PC-9 (cell line): ENCODE measurements at regions not wholly inside any gene's neighbourhood (a gene's known extent, or its start where the extent isn't known, plus 50 kb on each side); places are given as distances from the start of the nearest gene placed in this dataset.

Source experiments
- EZH2 ChIP-seq: fragments of 200-600 bp; sonication (generic); IDR thresholded peaks from 2 replicates; pipeline ENCODE4 v1.8.0; 2017; ENCODE audit warnings: antibody characterized with exemption, low read depth
- TF ChIP-seq, protein P1 (sequence below): fragments of 200-600 bp; sonication (generic); conservative IDR thresholded peaks from 2 replicates; pipeline ENCODE4 v1.6.1; 2017; ENCODE audit warnings: mixed run types, antibody characterized with exemption, mild to moderate bottlenecking, moderate library complexity

DNA sequence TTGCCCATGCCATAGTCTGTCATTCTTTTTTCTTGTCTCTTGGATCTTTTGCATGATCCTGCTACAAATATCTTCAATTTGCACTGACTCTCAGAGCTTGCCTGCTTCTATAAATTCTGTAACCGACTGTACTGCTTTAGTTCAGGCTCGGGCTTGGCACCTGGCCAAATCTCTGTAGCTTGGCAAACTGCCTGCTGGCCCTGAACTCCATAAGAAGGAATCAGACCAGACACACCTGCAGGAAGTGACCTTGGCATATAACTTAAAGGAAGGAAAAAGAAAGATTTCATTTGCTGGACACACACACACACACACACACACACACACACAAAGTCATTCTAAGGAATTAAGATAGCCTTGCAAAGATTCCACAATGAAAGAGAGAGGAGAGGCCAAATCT is 291.2 kb upstream of the DDX18 start:
- TF ChIP-seq, protein P1, sequence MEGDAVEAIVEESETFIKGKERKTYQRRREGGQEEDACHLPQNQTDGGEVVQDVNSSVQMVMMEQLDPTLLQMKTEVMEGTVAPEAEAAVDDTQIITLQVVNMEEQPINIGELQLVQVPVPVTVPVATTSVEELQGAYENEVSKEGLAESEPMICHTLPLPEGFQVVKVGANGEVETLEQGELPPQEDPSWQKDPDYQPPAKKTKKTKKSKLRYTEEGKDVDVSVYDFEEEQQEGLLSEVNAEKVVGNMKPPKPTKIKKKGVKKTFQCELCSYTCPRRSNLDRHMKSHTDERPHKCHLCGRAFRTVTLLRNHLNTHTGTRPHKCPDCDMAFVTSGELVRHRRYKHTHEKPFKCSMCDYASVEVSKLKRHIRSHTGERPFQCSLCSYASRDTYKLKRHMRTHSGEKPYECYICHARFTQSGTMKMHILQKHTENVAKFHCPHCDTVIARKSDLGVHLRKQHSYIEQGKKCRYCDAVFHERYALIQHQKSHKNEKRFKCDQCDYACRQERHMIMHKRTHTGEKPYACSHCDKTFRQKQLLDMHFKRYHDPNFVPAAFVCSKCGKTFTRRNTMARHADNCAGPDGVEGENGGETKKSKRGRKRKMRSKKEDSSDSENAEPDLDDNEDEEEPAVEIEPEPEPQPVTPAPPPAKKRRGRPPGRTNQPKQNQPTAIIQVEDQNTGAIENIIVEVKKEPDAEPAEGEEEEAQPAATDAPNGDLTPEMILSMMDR: no peak
- TF ChIP-seq EZH2: no peak
